Activated B cell treated with CpG ODN at 0.5 μM for 24 hours (primary cell): ENCODE measurements at regions not wholly inside any gene's neighbourhood (a gene's known extent, or its start where the extent isn't known, plus 50 kb on each side); places are given as distances from the start of the nearest gene placed in this dataset.

ENCODE experiments used
- ATAC-seq: fragments of 200-7000 bp; cut with Tn5 transposase; one replicate; pipeline ENCODE4 v1.10.0; 2021; ENCODE audit warnings: low read depth, mild to moderate bottlenecking, moderate library complexity
- CTCF ChIA-PET: fragments of 350-600 bp; sonication (Branson Sonifier 250); formaldehyde crosslinking; loops from one replicate; lab custom pipeline; 2021; ENCODE audit warnings: antibody characterized with exemption; lab: Charles Lee
- POLR2A ChIA-PET: fragments of 350-600 bp; sonication (Branson Sonifier 250); formaldehyde crosslinking; loops from one replicate; lab custom pipeline; 2021; ENCODE audit warnings: antibody characterized with exemption; lab: Charles Lee
- DNase-seq: peaks from one replicate; pipeline ENCODE4 v3.0.0; 2022
- H3K27ac Mint-ChIP-seq: one replicate; pipeline ENCODE4 v1.8.0; 2020; ENCODE audit warnings: mixed read lengths
- H3K27me3 Mint-ChIP-seq: one replicate; pipeline ENCODE4 v1.8.0; 2021; ENCODE audit warnings: mixed read lengths
- H3K36me3 Mint-ChIP-seq: one replicate; pipeline ENCODE4 v1.8.0; 2021; ENCODE audit warnings: low read depth, mixed read lengths
- H3K4me1 Mint-ChIP-seq: one replicate; pipeline ENCODE4 v1.8.0; 2021; ENCODE audit warnings: mixed read lengths
- H3K4me3 Mint-ChIP-seq: one replicate; pipeline ENCODE4 v1.8.0; 2020; ENCODE audit warnings: mild to moderate bottlenecking, mixed read lengths
- H3K9me3 Mint-ChIP-seq: one replicate; pipeline ENCODE4 v1.8.0; 2020; ENCODE audit warnings: mixed read lengths
- CTCF ChIP-seq: fragments of 200-600 bp; IDR thresholded peaks from one replicate; pipeline ENCODE4 v1.8.0; 2022; ENCODE audit warnings: antibody characterized with exemption, mild to moderate bottlenecking
- intact Hi-C: fragments of 100-400 bp; cut with micrococcal nuclease; formaldehyde crosslinking; loops from one replicate; pipeline ENCODE4 v1.15.1; 2024

GRCh38 chr15:25946241-25946805, 83.2 kb upstream of the ATP10A start:
- ChIA-PET POLR2A (no interaction called here), CTCF (no interaction called here)
- no peak for DNase-seq
- intact Hi-C loops = no loop called here
- Mint-ChIP-seq H3K9me3 (peaks cover 4% of the 10 kb centered on the region), H3K4me3 (no peak overlapping the region), H3K4me1 (peaks cover 18% of the 10 kb centered on the region), H3K27ac (no peak overlapping the region), H3K36me3 (no peaks in the 10 kb centered on the region), H3K27me3 (no peaks in the 10 kb centered on the region)
- no peak for TF ChIP-seq CTCF
- ATAC-seq = no peak

GRCh38 chr15:25944386-25944785, 81.3 kb upstream of the ATP10A start:
- intact Hi-C loops = no loop called here
- DNase-seq = no peak
- POLR2A ChIA-PET = no interaction called here
- peaks cover 32% of the 10 kb centered on the region for H3K4me1 Mint-ChIP-seq
- CTCF ChIA-PET = interaction anchor here (1.1 kb wide), 1 partner anchor 235 kb away, joined by 3 read pairs; no protein-coding TSS in a partner anchor
- H3K9me3 Mint-ChIP-seq = peaks cover 4% of the 10 kb centered on the region
- no peaks in the 10 kb centered on the region for H3K36me3 Mint-ChIP-seq
- H3K27ac Mint-ChIP-seq = no peak overlapping the region
- no peak for TF ChIP-seq CTCF
- ATAC-seq = no peak
- no peak overlapping the region for H3K4me3 Mint-ChIP-seq
- H3K27me3 Mint-ChIP-seq = no peaks in the 10 kb centered on the region

- POLR2A ChIA-PET = no interaction called here
- no peaks in the 10 kb centered on the region for H3K36me3 Mint-ChIP-seq
- intact Hi-C loops = no loop called here
Measured at GRCh38 chr15:25943831-25944230, 80.7 kb upstream of the ATP10A start.

GRCh38 chr15:25939122-25939521, 76.0 kb upstream of the ATP10A start:
- ATAC-seq = peak; percentile 93
- no peak for TF ChIP-seq CTCF

More at GRCh38 chr15:25943831-25944230, 80.7 kb upstream of the ATP10A start:
- TF ChIP-seq CTCF = no peak
- CTCF ChIA-PET = interaction anchor here (1.1 kb wide), 1 partner anchor 234 kb away, joined by 3 read pairs; no protein-coding TSS in a partner anchor
- H3K27me3 Mint-ChIP-seq = no peaks in the 10 kb centered on the region
- DNase-seq (no peak), ATAC-seq (no peak)
- peaks cover 2% of the 10 kb centered on the region for H3K9me3 Mint-ChIP-seq
- H3K27ac Mint-ChIP-seq = no peak overlapping the region
- H3K4me1 Mint-ChIP-seq = peaks cover 37% of the 10 kb centered on the region
- no peak overlapping the region for H3K4me3 Mint-ChIP-seq

GRCh38 chr15:25937796-25938195, 74.7 kb upstream of the ATP10A start:
- Mint-ChIP-seq H3K4me1 (peaks cover 36% of the 10 kb centered on the region), H3K9me3 (no peaks in the 10 kb centered on the region), H3K4me3 (no peak overlapping the region), H3K27me3 (peaks cover 4% of the 10 kb centered on the region), H3K27ac (no peak overlapping the region), H3K36me3 (no peaks in the 10 kb centered on the region)
- TF ChIP-seq CTCF = no peak
- intact Hi-C loops = loop anchor here (2.0 to 10.0 kb wide), 3 partner anchors 143 to 503 kb away; partner anchors contain the start of gene UBE3A
- CTCF ChIA-PET = no interaction called here
- POLR2A ChIA-PET = no interaction called here
- DNase-seq (no peak), ATAC-seq (no peak)

More at GRCh38 chr15:25939122-25939521, 76.0 kb upstream of the ATP10A start:
- peaks cover 28% of the 10 kb centered on the region for H3K4me1 Mint-ChIP-seq
- H3K27ac Mint-ChIP-seq = no peak overlapping the region
- peak; percentile 23 for DNase-seq
- H3K4me3 Mint-ChIP-seq = peak overlapping the region; percentile 32
- intact Hi-C loops = loop anchor here (1.0 to 10.0 kb wide), 4 partner anchors 89 to 504 kb away; partner anchors contain the start of gene UBE3A
- ChIA-PET POLR2A (interaction anchor here (0.6 to 1.1 kb wide), 2 partner anchors 89 to 256 kb away, joined by 4 read pairs; no protein-coding TSS in a partner anchor), CTCF (no interaction called here)
- no peaks in the 10 kb centered on the region for H3K9me3 Mint-ChIP-seq
- no peaks in the 10 kb centered on the region for H3K36me3 Mint-ChIP-seq
- H3K27me3 Mint-ChIP-seq = no peaks in the 10 kb centered on the region
